H54 (cell line): ENCODE measurements at regions not wholly inside any gene's neighbourhood (a gene's known extent, or its start where the extent isn't known, plus 50 kb on each side); places are given as distances from the start of the nearest gene placed in this dataset.
A peak's percentile ranks its signal among the peaks of the same experiment; 100 is the strongest.

Experiments used
- DNase-seq: peaks from one replicate; pipeline ENCODE4 v3.0.0; 2011; ENCODE audit warnings: low spot score, mixed read lengths; ENCODE audit not compliant: insufficient read length
- FAIRE-seq: peaks from 3 replicates; lab custom pipeline; 2011; peaks lifted over from hg19 to GRCh38; lab: Jason Lieb, UNC
- POLR2A ChIP-seq: IDR thresholded peaks from 2 replicates; pipeline ENCODE4 v1.6.1; 2011; ENCODE audit warnings: low read depth, mild to moderate bottlenecking, low read length

DNA sequence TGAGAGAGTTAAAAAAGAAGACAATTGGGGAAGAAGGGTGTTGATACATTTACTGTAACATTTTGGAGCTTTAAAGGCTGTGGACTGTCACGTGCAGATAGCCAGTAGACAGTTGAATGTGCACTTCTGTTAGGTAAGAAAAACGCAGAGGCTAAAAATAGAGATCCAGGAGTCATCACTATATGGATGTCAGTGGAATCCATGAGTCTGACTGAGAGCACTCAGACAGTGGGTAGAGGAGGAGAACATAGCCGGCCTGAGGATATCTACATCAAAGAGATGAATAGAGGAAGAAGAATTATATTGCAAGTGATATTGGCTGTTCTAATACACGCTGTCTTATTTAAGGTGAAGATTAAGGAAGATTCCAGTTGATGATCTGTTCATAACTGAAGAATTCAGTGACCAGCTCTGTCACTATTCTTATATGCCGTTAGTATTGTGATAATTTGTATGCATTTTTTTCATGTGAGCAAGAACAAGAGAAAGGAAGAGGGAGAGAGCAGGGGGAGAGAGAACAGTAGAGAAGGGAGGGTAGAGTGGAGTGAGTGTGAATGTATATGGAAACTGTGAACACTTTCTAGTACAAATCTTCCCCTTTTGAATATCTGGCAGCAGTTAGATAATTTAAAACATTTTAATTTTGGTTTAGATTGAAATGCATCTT is 344.8 kb downstream of the CHRM3 start:
- TF ChIP-seq POLR2A: no peak
- FAIRE-seq (no peak), DNase-seq (no peak)

GRCh38 chr1:239732770-239733169 is 346.4 kb downstream of the CHRM3 start:
- DNase-seq: no peak
- TF ChIP-seq POLR2A: no peak
- no peak for FAIRE-seq

DNA sequence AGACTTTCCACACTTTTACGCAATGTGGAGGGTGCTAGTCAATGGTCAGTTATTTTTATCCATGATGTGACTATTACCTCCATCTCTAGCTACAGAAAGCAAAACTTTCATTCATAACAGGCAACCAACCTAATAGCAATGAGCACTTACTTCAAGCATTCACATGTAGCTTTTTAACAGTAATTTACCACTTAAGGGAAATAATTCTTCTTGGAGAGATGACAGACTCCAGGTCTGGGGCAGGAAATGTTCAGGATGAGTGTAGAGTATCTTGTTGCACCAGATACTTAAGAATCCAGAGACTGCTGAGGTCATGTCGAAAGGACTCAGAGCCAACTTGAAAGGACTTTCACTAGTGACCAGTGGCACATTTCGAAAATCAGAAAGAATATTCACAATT is 347.6 kb downstream of the CHRM3 start:
- DNase-seq (no peak), FAIRE-seq (no peak)
- TF ChIP-seq POLR2A: no peak

- no peak for TF ChIP-seq POLR2A
- FAIRE-seq (no peak), DNase-seq (no peak)
Measured at GRCh38 chr1:239735111-239735510, 348.7 kb downstream of the CHRM3 start.

DNA sequence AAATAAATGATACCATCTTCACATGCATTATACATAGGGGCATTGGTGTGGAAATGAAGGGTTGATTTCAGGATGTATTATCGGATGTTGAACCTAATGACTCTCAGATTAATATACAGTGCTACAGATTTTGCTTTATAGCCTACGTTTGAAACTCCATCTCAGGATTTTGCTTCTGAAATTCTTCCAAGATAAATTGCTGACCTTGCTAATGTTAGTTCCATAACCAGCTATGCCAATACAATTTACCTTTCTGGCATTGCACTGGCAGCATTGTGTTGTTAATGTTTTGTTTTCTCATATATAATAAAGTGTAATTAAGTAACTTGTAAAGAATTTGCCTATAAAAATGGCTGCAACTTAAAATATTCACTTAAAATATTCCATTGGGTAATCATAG is 350.1 kb downstream of the CHRM3 start:
- FAIRE-seq (no peak), DNase-seq (no peak)
- TF ChIP-seq POLR2A: no peak

- FAIRE-seq (no peak), DNase-seq (no peak)
- TF ChIP-seq POLR2A: no peak
Measured at GRCh38 chr1:239739375-239739774, 352.3 kb upstream of the FMN2 start.

- TF ChIP-seq POLR2A: no peak
- FAIRE-seq (no peak), DNase-seq (no peak)
Measured at GRCh38 chr1:239739919-239740318, 351.8 kb upstream of the FMN2 start.

DNA sequence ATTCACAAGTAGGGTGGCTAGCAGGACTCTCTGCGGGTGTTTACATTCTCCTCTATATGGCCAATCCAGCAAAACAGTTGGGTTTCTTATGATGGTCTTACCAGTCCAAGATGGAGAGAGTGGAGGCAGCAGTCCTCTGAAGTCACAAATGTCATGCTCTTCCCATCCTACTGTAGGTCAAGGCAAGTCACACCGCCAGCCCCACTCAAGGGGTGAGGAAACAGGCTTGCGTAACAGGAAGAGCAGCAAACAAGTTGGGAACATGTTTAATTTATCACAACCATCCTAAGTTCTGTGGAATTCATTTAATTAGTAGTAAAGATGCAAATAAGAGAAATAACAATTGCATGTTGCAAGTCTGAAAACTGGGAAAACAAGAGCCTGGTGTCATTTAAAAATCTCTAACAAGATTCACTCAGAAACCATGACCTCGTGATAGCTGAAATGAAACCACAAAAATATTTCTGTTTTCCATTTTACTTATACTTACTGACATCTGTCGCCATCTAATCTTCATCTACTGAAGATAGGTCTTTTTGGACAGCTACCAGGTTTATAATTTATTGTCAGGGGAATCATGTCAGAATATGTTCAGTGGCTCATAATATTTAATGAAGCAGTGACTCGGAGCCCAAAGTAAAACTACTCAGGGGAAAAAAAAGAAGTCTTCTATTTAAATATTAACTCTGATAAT is 349.1 kb upstream of the FMN2 start:
- TF ChIP-seq POLR2A: no peak
- DNase-seq: no peak
- no peak for FAIRE-seq

GRCh38 chr1:239744851-239745250 is 346.8 kb upstream of the FMN2 start:
- no peak for DNase-seq
- no peak for FAIRE-seq
- TF ChIP-seq POLR2A: no peak

DNA sequence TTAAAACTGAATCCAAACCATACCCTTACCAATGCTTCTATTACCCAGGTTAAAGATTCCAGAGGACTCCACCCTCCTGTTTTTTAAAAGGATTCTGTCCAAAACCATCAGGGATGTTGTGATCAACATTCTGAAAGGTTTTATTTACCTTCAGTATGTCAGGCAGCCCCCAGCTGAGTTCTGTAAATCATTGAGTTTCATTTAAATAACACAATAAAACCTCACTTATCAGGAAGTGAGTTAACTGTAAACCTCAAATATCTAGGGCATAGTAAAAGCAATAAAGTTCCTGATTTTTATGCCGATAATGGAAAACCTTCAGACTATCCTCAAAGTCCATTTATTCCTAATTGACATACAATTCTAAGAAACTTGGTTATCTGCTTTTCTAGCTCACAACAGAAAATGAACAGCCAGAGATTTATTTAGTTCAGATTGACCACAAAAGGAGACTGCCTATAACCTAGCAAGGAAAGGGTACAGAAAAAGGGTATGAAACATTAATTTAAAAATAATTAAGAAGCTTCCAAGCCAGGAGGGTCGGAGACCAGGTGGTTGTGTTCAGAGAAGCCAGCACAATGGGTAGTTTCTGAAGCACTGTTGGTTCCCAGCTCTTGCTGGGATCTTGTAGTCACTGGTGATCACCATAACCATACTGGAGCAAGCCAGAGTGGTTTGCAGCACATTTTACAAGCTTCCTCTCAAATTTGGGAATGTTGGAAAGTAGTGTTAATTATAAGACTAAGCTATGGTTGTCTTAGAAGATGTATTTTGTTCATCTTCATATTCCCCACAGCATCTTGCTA is 336.4 kb upstream of the FMN2 start:
- FAIRE-seq (no peak), DNase-seq (no peak)
- TF ChIP-seq POLR2A: no peak

GRCh38 chr1:239757716-239758115 is 334.0 kb upstream of the FMN2 start:
- no peak for TF ChIP-seq POLR2A
- no peak for DNase-seq
- peak; percentile 15 for FAIRE-seq

GRCh38 chr1:239758756-239759155 is 332.9 kb upstream of the FMN2 start:
- DNase-seq: no peak
- no peak for TF ChIP-seq POLR2A
- FAIRE-seq: no peak

- DNase-seq: no peak
- FAIRE-seq: no peak
- TF ChIP-seq POLR2A: no peak
Measured at GRCh38 chr1:239761509-239761908, 330.2 kb upstream of the FMN2 start.

DNA sequence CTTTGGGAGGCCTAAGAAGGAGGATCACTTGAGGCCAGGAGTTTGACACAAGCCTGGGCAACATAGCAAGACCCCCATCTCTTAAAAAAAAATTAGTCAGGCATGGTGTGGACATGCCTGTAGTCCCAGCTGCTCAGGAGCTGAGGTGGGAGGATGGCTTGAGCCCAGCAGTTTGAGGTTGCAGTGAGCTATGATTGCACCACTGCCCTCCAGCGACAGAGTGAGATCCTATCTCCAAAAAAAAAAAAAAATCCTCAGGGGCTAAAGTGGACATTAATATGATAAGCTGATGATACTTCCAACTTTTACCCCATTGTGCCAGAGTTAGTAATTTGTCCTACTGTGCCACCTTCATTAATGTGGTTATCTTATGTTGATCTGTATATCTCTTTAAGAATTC is 327.8 kb upstream of the FMN2 start:
- FAIRE-seq: no peak
- DNase-seq: no peak
- no peak for TF ChIP-seq POLR2A
